GM18858 (cell line): ENCODE measurements at regions not wholly inside any gene's neighbourhood (a gene's known extent, or its start where the extent isn't known, plus 50 kb on each side); places are given as distances from the start of the nearest gene placed in this dataset.

ENCODE experiments used
- ATAC-seq: cut with Tn5 transposase; IDR thresholded peaks from one replicate; pipeline ENCODE4 v1.9.1; 2021; ENCODE audit not compliant: unreplicated experiment

GRCh38 chr4:18540349-18540748 is 518.8 kb upstream of the LCORL start:
- ATAC-seq = no peak

- ATAC-seq = no peak
Measured at GRCh38 chr4:18538121-18538520, 516.6 kb upstream of the LCORL start.

- ATAC-seq = no peak
Measured at GRCh38 chr4:18536428-18536827, 514.9 kb upstream of the LCORL start.

GRCh38 chr4:18535948-18536347 is 514.4 kb upstream of the LCORL start:
- no peak for ATAC-seq

- no peak for ATAC-seq
Measured at GRCh38 chr4:18533262-18533775, 511.8 kb upstream of the LCORL start.

GRCh38 chr4:18531731-18532130 is 510.2 kb upstream of the LCORL start:
- no peak for ATAC-seq

- no peak for ATAC-seq
Measured at GRCh38 chr4:18529482-18529881, 507.9 kb upstream of the LCORL start.

GRCh38 chr4:18524667-18525066 is 503.1 kb upstream of the LCORL start:
- ATAC-seq = no peak

GRCh38 chr4:18518098-18518497 is 496.5 kb upstream of the LCORL start:
- ATAC-seq = no peak

- no peak for ATAC-seq
Measured at GRCh38 chr4:18513861-18514260, 492.3 kb upstream of the LCORL start.

- ATAC-seq = no peak
Measured at GRCh38 chr4:18512718-18513117, 491.2 kb upstream of the LCORL start.

GRCh38 chr4:18511727-18512126 is 490.2 kb upstream of the LCORL start:
- ATAC-seq = no peak

GRCh38 chr4:18508786-18509185 is 487.2 kb upstream of the LCORL start:
- ATAC-seq = no peak

GRCh38 chr4:18480928-18481327 is 459.4 kb upstream of the LCORL start:
- ATAC-seq = no peak

GRCh38 chr4:18480342-18480741 is 458.8 kb upstream of the LCORL start:
- ATAC-seq = no peak

- ATAC-seq = no peak
Measured at GRCh38 chr4:18479825-18480224, 458.3 kb upstream of the LCORL start.

- ATAC-seq = no peak
Measured at GRCh38 chr4:18463987-18464559, 442.5 kb upstream of the LCORL start.

- no peak for ATAC-seq
Measured at GRCh38 chr4:18458465-18458864, 436.9 kb upstream of the LCORL start.

- ATAC-seq = no peak
Measured at GRCh38 chr4:18454349-18454748, 432.8 kb upstream of the LCORL start.

- ATAC-seq = no peak
Measured at GRCh38 chr4:18445110-18445509, 423.6 kb upstream of the LCORL start.

- ATAC-seq = no peak
Measured at GRCh38 chr4:18444206-18444605, 422.7 kb upstream of the LCORL start.

- ATAC-seq = no peak
Measured at GRCh38 chr4:18442957-18443356, 421.4 kb upstream of the LCORL start.

- ATAC-seq = no peak
Measured at GRCh38 chr4:18441676-18442075, 420.1 kb upstream of the LCORL start.
